ENCODE measurements at regions not wholly inside any gene's neighbourhood (a gene's known extent, or its start where the extent isn't known, plus 50 kb on each side); places are given as distances from the start of the nearest gene placed in this dataset.

- TF ChIP-seq EZH2 (IDR thresholded peaks at IDR 0.05; ENCODE audit: insufficient read depth, poor library complexity, severe bottlenecking) = no peak
- no peak for TF ChIP-seq EZH2phosphoT487 (IDR thresholded peaks at IDR 0.05; ENCODE audit: insufficient read depth, low read depth)
These were observed 122.7 kb downstream of the SLC38A6 start for GRCh38 chr14:61103541-61104339.

Data from GM23248 (cell line).